Prostate gland (tissue), 2 donors: ENCODE measurements at regions not wholly inside any gene's neighbourhood (a gene's known extent, or its start where the extent isn't known, plus 50 kb on each side); places are given as distances from the start of the nearest gene placed in this dataset.

Experiments
- POLR2A ChIP-seq: fragments of 450-650 bp; IDR thresholded peaks from one replicate; pipeline ENCODE4 v1.6.1; 2016; ENCODE audit warnings: antibody characterized with exemption, mild to moderate bottlenecking
- TF ChIP-seq, protein P1 (sequence below), 4 experiments: fragments of 200-600 bp in 2 of 4; fragments of 450-650 bp in 2 of 4; sonication (generic) in 2 of 4; IDR thresholded peaks; 1 replicate in 3 of 4; 2 replicates in 1 of 4; pipeline ENCODE4 v1.5.1; 2016 to 2019; ENCODE audit warnings: antibody characterized with exemption in 4 of 4, mild to moderate bottlenecking in 2 of 4, moderate library complexity in 2 of 4

GRCh38 chr2:51846796-51847195 is 814.9 kb upstream of the NRXN1 start:
- TF ChIP-seq, protein P1, sequence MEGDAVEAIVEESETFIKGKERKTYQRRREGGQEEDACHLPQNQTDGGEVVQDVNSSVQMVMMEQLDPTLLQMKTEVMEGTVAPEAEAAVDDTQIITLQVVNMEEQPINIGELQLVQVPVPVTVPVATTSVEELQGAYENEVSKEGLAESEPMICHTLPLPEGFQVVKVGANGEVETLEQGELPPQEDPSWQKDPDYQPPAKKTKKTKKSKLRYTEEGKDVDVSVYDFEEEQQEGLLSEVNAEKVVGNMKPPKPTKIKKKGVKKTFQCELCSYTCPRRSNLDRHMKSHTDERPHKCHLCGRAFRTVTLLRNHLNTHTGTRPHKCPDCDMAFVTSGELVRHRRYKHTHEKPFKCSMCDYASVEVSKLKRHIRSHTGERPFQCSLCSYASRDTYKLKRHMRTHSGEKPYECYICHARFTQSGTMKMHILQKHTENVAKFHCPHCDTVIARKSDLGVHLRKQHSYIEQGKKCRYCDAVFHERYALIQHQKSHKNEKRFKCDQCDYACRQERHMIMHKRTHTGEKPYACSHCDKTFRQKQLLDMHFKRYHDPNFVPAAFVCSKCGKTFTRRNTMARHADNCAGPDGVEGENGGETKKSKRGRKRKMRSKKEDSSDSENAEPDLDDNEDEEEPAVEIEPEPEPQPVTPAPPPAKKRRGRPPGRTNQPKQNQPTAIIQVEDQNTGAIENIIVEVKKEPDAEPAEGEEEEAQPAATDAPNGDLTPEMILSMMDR (IDR thresholded peaks at IDR 0.05), result no peak
- TF ChIP-seq POLR2A, result no peak
